ENCODE measurements at regions not wholly inside any gene's neighbourhood (a gene's known extent, or its start where the extent isn't known, plus 50 kb on each side); places are given as distances from the start of the nearest gene placed in this dataset.
"Not testable (repeated sequence)": the region's sequence is repeated elsewhere in the genome, so short reads cannot be mapped to it uniquely, and the experiment has no call there.

GRCh38 chr5:99019254-99019653, 90.4 kb upstream of the CHD1 start:
- DNase-seq, result no peak

- no peak for DNase-seq
Measured at GRCh38 chr5:99010294-99010693, 81.5 kb upstream of the CHD1 start.

GRCh38 chr5:99008009-99008408, 79.2 kb upstream of the CHD1 start:
- not testable (repeated sequence) for DNase-seq

- DNase-seq, result no peak
Measured at GRCh38 chr5:99005506-99005905, 76.7 kb upstream of the CHD1 start.

GRCh38 chr5:99004960-99005359, 76.2 kb upstream of the CHD1 start:
- DNase-seq, result no peak

- DNase-seq, result no peak
Measured at GRCh38 chr5:99000876-99001275, 72.1 kb upstream of the CHD1 start.

- no peak for DNase-seq
Measured at GRCh38 chr5:99000221-99000620, 71.4 kb upstream of the CHD1 start.

GRCh38 chr5:98999631-99000030, 70.8 kb upstream of the CHD1 start:
- DNase-seq, result no peak

- no peak for DNase-seq
Measured at GRCh38 chr5:98997000-98997399, 68.2 kb upstream of the CHD1 start.

GRCh38 chr5:98994611-98995010, 65.8 kb upstream of the CHD1 start:
- no peak for DNase-seq

GRCh38 chr5:98993512-98993911, 64.7 kb upstream of the CHD1 start:
- no peak for DNase-seq

GRCh38 chr5:98992552-98992951, 63.7 kb upstream of the CHD1 start:
- DNase-seq, result no peak

GRCh38 chr5:98989727-98990126, 60.9 kb upstream of the CHD1 start:
- no peak for DNase-seq

- no peak for DNase-seq
Measured at GRCh38 chr5:98986587-98986986, 57.8 kb upstream of the CHD1 start.

- no peak for DNase-seq
Measured at GRCh38 chr5:98982880-98983279, 54.1 kb upstream of the CHD1 start.
